ENCODE measurements at regions not wholly inside any gene's neighbourhood (a gene's known extent, or its start where the extent isn't known, plus 50 kb on each side); places are given as distances from the start of the nearest gene placed in this dataset.
"Not testable (repeated sequence)": the region's sequence is repeated elsewhere in the genome, so short reads cannot be mapped to it uniquely, and the experiment has no call there.

DNA sequence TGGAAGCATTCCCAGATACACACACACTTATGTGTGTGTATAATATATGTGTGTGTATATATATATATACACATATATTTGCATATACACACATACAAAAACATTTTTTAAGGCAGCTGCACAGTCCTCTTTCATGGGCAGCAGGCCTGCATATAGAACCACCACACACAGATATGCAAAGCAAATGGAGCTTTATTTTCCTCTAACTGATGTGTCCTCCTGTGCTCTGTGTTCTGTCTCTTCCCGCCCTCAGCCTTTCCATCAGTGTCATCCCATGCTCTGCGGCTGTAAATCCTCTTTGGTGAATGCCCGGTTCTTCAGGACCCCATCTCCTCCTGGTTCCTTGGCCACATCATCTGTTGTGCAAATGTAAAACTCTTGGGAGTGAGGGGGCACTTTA lies 69.9 kb downstream of the ARHGAP11B start:
- TF ChIP-seq, protein P1, sequence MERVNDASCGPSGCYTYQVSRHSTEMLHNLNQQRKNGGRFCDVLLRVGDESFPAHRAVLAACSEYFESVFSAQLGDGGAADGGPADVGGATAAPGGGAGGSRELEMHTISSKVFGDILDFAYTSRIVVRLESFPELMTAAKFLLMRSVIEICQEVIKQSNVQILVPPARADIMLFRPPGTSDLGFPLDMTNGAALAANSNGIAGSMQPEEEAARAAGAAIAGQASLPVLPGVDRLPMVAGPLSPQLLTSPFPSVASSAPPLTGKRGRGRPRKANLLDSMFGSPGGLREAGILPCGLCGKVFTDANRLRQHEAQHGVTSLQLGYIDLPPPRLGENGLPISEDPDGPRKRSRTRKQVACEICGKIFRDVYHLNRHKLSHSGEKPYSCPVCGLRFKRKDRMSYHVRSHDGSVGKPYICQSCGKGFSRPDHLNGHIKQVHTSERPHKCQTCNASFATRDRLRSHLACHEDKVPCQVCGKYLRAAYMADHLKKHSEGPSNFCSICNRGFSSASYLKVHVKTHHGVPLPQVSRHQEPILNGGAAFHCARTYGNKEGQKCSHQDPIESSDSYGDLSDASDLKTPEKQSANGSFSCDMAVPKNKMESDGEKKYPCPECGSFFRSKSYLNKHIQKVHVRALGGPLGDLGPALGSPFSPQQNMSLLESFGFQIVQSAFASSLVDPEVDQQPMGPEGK (tag by site-specific recombination; IDR thresholded peaks at IDR 0.05), result not testable (repeated sequence)
- TF ChIP-seq, protein P2, sequence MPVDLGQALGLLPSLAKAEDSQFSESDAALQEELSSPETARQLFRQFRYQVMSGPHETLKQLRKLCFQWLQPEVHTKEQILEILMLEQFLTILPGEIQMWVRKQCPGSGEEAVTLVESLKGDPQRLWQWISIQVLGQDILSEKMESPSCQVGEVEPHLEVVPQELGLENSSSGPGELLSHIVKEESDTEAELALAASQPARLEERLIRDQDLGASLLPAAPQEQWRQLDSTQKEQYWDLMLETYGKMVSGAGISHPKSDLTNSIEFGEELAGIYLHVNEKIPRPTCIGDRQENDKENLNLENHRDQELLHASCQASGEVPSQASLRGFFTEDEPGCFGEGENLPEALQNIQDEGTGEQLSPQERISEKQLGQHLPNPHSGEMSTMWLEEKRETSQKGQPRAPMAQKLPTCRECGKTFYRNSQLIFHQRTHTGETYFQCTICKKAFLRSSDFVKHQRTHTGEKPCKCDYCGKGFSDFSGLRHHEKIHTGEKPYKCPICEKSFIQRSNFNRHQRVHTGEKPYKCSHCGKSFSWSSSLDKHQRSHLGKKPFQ (tag by site-specific recombination; IDR thresholded peaks at IDR 0.05), result not testable (repeated sequence)
- TF ChIP-seq ZNF558 (tag by site-specific recombination; IDR thresholded peaks at IDR 0.05); ZSCAN5A (tag by site-specific recombination; IDR thresholded peaks at IDR 0.05); PRDM10 (tag by site-specific recombination; IDR thresholded peaks at IDR 0.05); GLI4 (tag by site-specific recombination; IDR thresholded peaks at IDR 0.05); MYNN (tag by site-specific recombination; IDR thresholded peaks at IDR 0.05; ENCODE audit: borderline replicate concordance): not testable (repeated sequence)
- TF ChIP-seq, protein P3, sequence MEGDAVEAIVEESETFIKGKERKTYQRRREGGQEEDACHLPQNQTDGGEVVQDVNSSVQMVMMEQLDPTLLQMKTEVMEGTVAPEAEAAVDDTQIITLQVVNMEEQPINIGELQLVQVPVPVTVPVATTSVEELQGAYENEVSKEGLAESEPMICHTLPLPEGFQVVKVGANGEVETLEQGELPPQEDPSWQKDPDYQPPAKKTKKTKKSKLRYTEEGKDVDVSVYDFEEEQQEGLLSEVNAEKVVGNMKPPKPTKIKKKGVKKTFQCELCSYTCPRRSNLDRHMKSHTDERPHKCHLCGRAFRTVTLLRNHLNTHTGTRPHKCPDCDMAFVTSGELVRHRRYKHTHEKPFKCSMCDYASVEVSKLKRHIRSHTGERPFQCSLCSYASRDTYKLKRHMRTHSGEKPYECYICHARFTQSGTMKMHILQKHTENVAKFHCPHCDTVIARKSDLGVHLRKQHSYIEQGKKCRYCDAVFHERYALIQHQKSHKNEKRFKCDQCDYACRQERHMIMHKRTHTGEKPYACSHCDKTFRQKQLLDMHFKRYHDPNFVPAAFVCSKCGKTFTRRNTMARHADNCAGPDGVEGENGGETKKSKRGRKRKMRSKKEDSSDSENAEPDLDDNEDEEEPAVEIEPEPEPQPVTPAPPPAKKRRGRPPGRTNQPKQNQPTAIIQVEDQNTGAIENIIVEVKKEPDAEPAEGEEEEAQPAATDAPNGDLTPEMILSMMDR (tag by site-specific recombination; IDR thresholded peaks at IDR 0.05), result not testable (repeated sequence)
